ENCODE measurements at regions not wholly inside any gene's neighbourhood (a gene's known extent, or its start where the extent isn't known, plus 50 kb on each side); places are given as distances from the start of the nearest gene placed in this dataset.

GRCh38 chr2:128638341-128639119 is 319.9 kb upstream of the HS6ST1 start:
- H3K36me3 ChIP-seq (ENCODE audit: low read depth) = no peaks in the 10 kb centered on the region
- DNase-seq (ENCODE audit: low spot score) (no peak), ATAC-seq (ENCODE audit: low read depth) (no peak)
- H3K4me1 ChIP-seq (ENCODE audit: insufficient read depth, poor library complexity, severe bottlenecking) = no peaks in the 10 kb centered on the region
- no peaks in the 10 kb centered on the region for H3K9me3 ChIP-seq (ENCODE audit: severe bottlenecking)
- no peak overlapping the region for H3K27ac ChIP-seq (ENCODE audit: poor library complexity, severe bottlenecking)
- no peaks in the 10 kb centered on the region for H3K27me3 ChIP-seq (ENCODE audit: insufficient read depth, poor library complexity, severe bottlenecking)
- TF ChIP-seq CTCF (IDR thresholded peaks at IDR 0.05; ENCODE audit: poor library complexity, severe bottlenecking) = no peak
- no peak overlapping the region for H3K4me3 ChIP-seq (ENCODE audit: severe bottlenecking)

GRCh38 chr2:128639120-128639477 is 320.4 kb upstream of the HS6ST1 start:
- no peak for ATAC-seq (ENCODE audit: low read depth)

GRCh38 chr2:128639693-128640092 is 321.0 kb upstream of the HS6ST1 start:
- H3K4me3 ChIP-seq (ENCODE audit: severe bottlenecking) = no peak overlapping the region
- DNase-seq (ENCODE audit: low spot score) (no peak), ATAC-seq (ENCODE audit: low read depth) (no peak)
- no peaks in the 10 kb centered on the region for H3K4me1 ChIP-seq (ENCODE audit: insufficient read depth, poor library complexity, severe bottlenecking)
- no peaks in the 10 kb centered on the region for H3K9me3 ChIP-seq (ENCODE audit: severe bottlenecking)
- no peak overlapping the region for H3K27ac ChIP-seq (ENCODE audit: poor library complexity, severe bottlenecking)
- H3K36me3 ChIP-seq (ENCODE audit: low read depth) = no peaks in the 10 kb centered on the region
- no peaks in the 10 kb centered on the region for H3K27me3 ChIP-seq (ENCODE audit: insufficient read depth, poor library complexity, severe bottlenecking)
- no peak for TF ChIP-seq CTCF (IDR thresholded peaks at IDR 0.05; ENCODE audit: poor library complexity, severe bottlenecking)

More at GRCh38 chr2:128639120-128639477, 320.4 kb upstream of the HS6ST1 start:
- Histone ChIP-seq H3K4me3 (ENCODE audit: severe bottlenecking) (no peak overlapping the region), H3K4me1 (ENCODE audit: insufficient read depth, poor library complexity, severe bottlenecking) (no peaks in the 10 kb centered on the region), H3K9me3 (ENCODE audit: severe bottlenecking) (no peaks in the 10 kb centered on the region), H3K27me3 (ENCODE audit: insufficient read depth, poor library complexity, severe bottlenecking) (no peaks in the 10 kb centered on the region), H3K36me3 (ENCODE audit: low read depth) (no peaks in the 10 kb centered on the region), H3K27ac (ENCODE audit: poor library complexity, severe bottlenecking) (no peak overlapping the region)
- no peak for TF ChIP-seq CTCF (IDR thresholded peaks at IDR 0.05; ENCODE audit: poor library complexity, severe bottlenecking)
- DNase-seq (ENCODE audit: low spot score) = no peak

GRCh38 chr2:128640166-128640844 is 321.6 kb upstream of the HS6ST1 start:
- TF ChIP-seq CTCF (IDR thresholded peaks at IDR 0.05; ENCODE audit: poor library complexity, severe bottlenecking) = no peak
- ATAC-seq (ENCODE audit: low read depth) (no peak), DNase-seq (ENCODE audit: low spot score) (no peak)
- H3K4me3 ChIP-seq (ENCODE audit: severe bottlenecking) = no peak overlapping the region
- H3K27ac ChIP-seq (ENCODE audit: poor library complexity, severe bottlenecking) = no peak overlapping the region
- no peaks in the 10 kb centered on the region for H3K9me3 ChIP-seq (ENCODE audit: severe bottlenecking)
- no peaks in the 10 kb centered on the region for H3K36me3 ChIP-seq (ENCODE audit: low read depth)
- no peaks in the 10 kb centered on the region for H3K4me1 ChIP-seq (ENCODE audit: insufficient read depth, poor library complexity, severe bottlenecking)
- H3K27me3 ChIP-seq (ENCODE audit: insufficient read depth, poor library complexity, severe bottlenecking) = no peaks in the 10 kb centered on the region
